BE2C (cell line): ENCODE measurements at regions not wholly inside any gene's neighbourhood (a gene's known extent, or its start where the extent isn't known, plus 50 kb on each side); places are given as distances from the start of the nearest gene placed in this dataset.

ENCODE experiments used
- DNase-seq: peaks from one replicate; pipeline ENCODE4 v3.0.0-alpha.2; 2020
- H3K27me3 ChIP-seq: fragments of 250-450 bp; sonication (Bioruptor Pico); 2 replicates; pipeline ENCODE4 v1.5.1; 2020; ENCODE audit warnings: mild to moderate bottlenecking
- H3K36me3 ChIP-seq: fragments of 250-450 bp; sonication (Bioruptor Pico); 2 replicates; pipeline ENCODE4 v1.5.1; 2020; ENCODE audit warnings: mild to moderate bottlenecking
- H3K4me1 ChIP-seq: fragments of 250-450 bp; sonication (Bioruptor Pico); 2 replicates; pipeline ENCODE4 v1.5.1; 2020
- H3K4me3 ChIP-seq: 2 replicates; pipeline ENCODE4 v1.5.1; 2011; ENCODE audit warnings: low read depth, low read length
- H3K9me3 ChIP-seq: fragments of 250-450 bp; sonication (Bioruptor Pico); 2 replicates; pipeline ENCODE4 v1.5.1; 2020
- TF ChIP-seq, protein P1 (sequence below): IDR thresholded peaks from 2 replicates; pipeline ENCODE4 v1.5.1; 2012; ENCODE audit warnings: mild to moderate bottlenecking, low read depth, low read length

DNA sequence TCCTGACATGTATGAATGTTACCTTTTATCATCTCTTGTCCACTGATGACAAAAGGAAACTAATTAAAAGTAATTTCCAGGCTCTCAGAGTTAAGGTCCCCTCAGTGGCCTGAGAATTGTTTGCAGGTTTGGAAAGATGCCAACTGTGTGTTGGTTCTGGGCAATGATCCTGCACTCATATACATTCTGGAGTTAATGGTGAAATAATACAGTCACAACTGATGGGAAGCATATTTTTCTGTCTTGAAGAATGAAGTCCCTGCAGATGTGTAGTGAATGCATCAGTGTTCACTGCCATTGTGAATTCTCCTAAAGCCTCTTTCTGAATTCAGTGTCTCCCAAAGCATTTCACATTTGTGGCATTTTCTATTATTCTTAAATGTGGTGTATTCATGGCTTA, 238.1 kb upstream of the PPP1R2C start:
- Histone ChIP-seq H3K9me3 (no peaks in the 10 kb centered on the region), H3K4me1 (no peaks in the 10 kb centered on the region), H3K27me3 (no peaks in the 10 kb centered on the region), H3K36me3 (no peaks in the 10 kb centered on the region), H3K4me3 (no peak overlapping the region)
- TF ChIP-seq, protein P1, sequence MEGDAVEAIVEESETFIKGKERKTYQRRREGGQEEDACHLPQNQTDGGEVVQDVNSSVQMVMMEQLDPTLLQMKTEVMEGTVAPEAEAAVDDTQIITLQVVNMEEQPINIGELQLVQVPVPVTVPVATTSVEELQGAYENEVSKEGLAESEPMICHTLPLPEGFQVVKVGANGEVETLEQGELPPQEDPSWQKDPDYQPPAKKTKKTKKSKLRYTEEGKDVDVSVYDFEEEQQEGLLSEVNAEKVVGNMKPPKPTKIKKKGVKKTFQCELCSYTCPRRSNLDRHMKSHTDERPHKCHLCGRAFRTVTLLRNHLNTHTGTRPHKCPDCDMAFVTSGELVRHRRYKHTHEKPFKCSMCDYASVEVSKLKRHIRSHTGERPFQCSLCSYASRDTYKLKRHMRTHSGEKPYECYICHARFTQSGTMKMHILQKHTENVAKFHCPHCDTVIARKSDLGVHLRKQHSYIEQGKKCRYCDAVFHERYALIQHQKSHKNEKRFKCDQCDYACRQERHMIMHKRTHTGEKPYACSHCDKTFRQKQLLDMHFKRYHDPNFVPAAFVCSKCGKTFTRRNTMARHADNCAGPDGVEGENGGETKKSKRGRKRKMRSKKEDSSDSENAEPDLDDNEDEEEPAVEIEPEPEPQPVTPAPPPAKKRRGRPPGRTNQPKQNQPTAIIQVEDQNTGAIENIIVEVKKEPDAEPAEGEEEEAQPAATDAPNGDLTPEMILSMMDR = no peak
- DNase-seq = no peak

DNA sequence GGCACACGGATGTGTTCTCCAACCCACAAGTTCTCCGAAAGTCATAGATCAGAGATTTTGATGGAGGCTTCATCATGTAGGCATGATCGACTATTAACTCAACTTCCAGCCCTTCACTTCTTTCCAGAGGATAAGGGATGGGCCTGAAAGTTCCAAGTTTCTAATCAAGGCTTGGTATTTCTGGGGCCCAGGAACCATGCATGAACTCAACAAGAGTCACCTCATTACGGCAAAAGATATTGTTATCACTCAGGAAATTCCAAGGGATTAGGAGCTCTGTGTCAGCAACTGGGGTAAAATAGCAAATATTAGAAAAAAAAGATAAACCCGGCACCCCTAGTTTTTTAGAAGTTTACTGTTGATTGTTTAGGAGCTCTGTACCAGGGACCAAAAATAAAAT, 240.1 kb upstream of the PPP1R2C start:
- Histone ChIP-seq H3K27me3 (no peaks in the 10 kb centered on the region), H3K4me1 (no peaks in the 10 kb centered on the region), H3K4me3 (no peak overlapping the region), H3K36me3 (no peaks in the 10 kb centered on the region), H3K9me3 (no peaks in the 10 kb centered on the region)
- DNase-seq = no peak
- TF ChIP-seq, protein P1 = no peak

DNA sequence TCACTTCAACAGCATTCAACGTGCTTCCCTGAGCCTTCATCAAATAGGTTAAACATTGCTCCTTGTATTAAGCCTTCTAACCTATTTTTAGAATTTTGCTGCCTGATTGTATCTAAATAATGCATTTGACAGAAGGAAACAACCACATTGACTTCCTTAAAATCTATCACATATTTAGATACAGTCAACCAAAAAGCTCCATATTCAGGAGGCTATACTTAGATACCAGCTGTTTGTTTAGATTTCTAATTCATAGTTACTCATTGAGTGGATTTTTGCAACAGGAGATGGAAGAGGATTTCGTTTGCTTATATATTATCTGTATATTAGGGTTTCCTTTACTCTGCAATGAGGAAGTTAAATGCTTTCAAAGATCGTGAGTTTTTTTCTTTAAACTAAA, 241.1 kb upstream of the PPP1R2C start:
- TF ChIP-seq, protein P1 = no peak
- no peak for DNase-seq
- Histone ChIP-seq H3K9me3 (no peaks in the 10 kb centered on the region), H3K27me3 (no peaks in the 10 kb centered on the region), H3K4me3 (no peak overlapping the region), H3K36me3 (no peaks in the 10 kb centered on the region), H3K4me1 (no peaks in the 10 kb centered on the region)

DNA sequence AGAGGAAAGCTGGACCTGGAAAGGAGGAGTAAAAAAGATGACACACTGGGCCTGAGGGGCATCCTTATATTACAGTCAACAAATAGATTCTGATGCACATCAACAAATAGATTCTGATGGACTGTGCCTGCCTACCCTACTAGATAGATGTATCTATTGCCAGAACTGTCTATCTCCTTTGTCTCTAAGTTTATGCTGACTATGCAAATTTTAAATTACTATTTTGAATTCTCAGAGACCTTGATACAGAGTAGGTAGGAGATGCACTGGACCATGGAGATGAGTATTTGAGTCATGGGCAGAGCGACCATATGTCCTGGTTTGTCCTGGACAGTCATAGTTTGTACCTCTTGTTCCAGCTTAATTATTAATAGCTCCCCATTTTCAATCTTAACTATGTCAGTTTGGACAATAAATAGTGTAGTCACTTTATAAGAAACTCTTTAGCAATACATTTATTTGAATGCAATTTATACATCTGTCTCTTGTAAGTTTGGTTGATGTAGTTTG, 247.9 kb upstream of the PPP1R2C start:
- no peaks in the 10 kb centered on the region for H3K36me3 ChIP-seq
- no peak overlapping the region for H3K4me3 ChIP-seq
- H3K9me3 ChIP-seq = no peaks in the 10 kb centered on the region
- TF ChIP-seq, protein P1 = no peak
- no peaks in the 10 kb centered on the region for H3K4me1 ChIP-seq
- H3K27me3 ChIP-seq = no peaks in the 10 kb centered on the region
- no peak for DNase-seq

DNA sequence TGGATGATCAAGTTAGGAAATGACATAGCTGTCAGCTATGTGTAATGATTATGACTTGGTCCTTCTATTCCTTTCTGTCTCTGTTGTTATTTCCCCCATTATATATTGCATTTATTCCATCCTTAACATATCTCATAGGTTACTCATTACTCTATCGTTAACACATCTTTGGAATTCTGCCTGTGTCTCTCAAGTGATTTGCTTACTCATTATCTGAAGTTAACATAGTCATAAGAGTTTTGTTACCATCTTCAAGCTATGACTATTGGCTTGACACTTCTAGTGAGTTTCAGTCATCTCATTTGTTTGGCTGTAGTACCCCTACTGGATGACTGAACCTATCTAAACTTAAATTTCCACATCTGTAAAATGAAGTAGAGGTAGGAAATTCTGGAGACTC, 286.1 kb upstream of the PPP1R2C start:
- H3K27me3 ChIP-seq = no peaks in the 10 kb centered on the region

DNA sequence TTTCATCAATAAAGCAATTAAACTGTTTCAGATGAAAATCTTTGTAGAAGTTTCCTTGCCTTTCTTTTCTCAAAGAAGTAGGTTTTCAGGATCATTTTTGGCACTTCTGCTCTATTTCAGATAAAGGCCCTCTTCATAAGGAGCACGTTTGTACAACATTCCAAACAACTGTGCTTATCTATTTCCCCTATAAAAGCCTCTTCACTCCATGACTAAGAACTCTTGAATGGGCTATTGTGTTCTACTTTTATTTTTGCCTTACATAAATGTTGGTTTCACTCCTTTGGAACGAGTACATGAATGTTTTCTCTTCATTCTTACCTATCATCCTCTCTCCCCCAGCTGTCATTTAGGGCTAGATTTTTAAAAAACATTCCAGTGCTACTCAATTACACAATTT, 288.0 kb upstream of the PPP1R2C start:
- TF ChIP-seq, protein P1 = no peak
- no peak for DNase-seq

More for the DNA sequence above, 286.1 kb upstream of the PPP1R2C start:
- Histone ChIP-seq H3K4me1 (no peaks in the 10 kb centered on the region), H3K4me3 (no peak overlapping the region), H3K9me3 (no peaks in the 10 kb centered on the region), H3K36me3 (no peaks in the 10 kb centered on the region)
- TF ChIP-seq, protein P1 = no peak
- DNase-seq = no peak

More for the DNA sequence above, 288.0 kb upstream of the PPP1R2C start:
- H3K4me3 ChIP-seq = no peak overlapping the region
- no peaks in the 10 kb centered on the region for H3K27me3 ChIP-seq
- H3K4me1 ChIP-seq = no peaks in the 10 kb centered on the region
- no peaks in the 10 kb centered on the region for H3K9me3 ChIP-seq
- H3K36me3 ChIP-seq = no peaks in the 10 kb centered on the region
